Lower leg skin (tissue), 4 donors: ENCODE measurements at regions not wholly inside any gene's neighbourhood (a gene's known extent, or its start where the extent isn't known, plus 50 kb on each side); places are given as distances from the start of the nearest gene placed in this dataset.

ENCODE experiments used
- DNase-seq, 2 donors: peaks; one replicate each; pipeline ENCODE4 v3.0.0-alpha.2; 2019; ENCODE audit warnings: low spot score in 2 of 2
- H3K4me3 ChIP-seq: fragments of 200-600 bp; sonication (generic); 2 replicates; pipeline ENCODE4 v1.5.1; 2017; ENCODE audit warnings: mild to moderate bottlenecking, low read depth; ENCODE audit not compliant: poor library complexity, severe bottlenecking
- POLR2A ChIP-seq, 2 donors: fragments of 450-650 bp; IDR thresholded peaks; one replicate each; pipeline ENCODE4 v1.6.1; 2016 to 2017; ENCODE audit warnings: antibody characterized with exemption in 2 of 2, mild to moderate bottlenecking in 1 of 2, moderate library complexity in 1 of 2
- WGBS, 2 donors: methylation state at CpG; one replicate each; pipeline ENCODE4 v1.1.5; 2018; 5-methylcytosine and 5-hydroxymethylcytosine counted together
- intact Hi-C: fragments of 100-400 bp; cut with DNase I; formaldehyde crosslinking; loops from one replicate; pipeline ENCODE4 v1.15.0; 2023; ENCODE audit warnings: low total_unique reads
- TF ChIP-seq, protein P1 (sequence below), 3 donors: fragments of 450-650 bp; IDR thresholded peaks; one replicate each; pipeline ENCODE4 v1.5.1; 2016; ENCODE audit warnings: antibody characterized with exemption in 3 of 3, mild to moderate bottlenecking in 3 of 3, moderate library complexity in 2 of 3

GRCh38 chr11:36775130-36775529, 177.1 kb upstream of the RAG2 start:
- 39 to 46% methylated on average over 1 of the region's 1 CpG for WGBS, 2 donors
- intact Hi-C loops, result no loop called here

DNA sequence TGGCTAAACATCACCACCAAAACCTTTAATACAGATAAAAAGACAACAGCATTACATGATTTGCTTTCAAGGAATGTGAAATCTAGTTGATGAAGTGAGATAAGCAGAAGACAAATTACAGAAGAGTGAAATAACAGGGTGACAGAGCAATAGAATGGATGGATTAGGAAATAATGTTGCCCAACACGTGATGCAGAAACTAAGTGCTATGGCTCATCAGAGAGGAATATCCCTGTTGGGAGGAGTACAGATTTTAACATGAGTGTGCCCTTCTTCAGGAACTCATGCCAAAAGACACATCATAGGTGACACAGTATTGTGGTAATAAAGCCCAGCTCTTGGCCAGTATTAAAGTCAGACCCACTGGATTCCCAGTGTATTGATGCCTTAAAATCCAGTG, 176.6 kb upstream of the RAG2 start:
- WGBS, 2 donors, result 24 to 38% methylated on average over 1 of the region's 1 CpG
- intact Hi-C loops, result no loop called here

More at GRCh38 chr11:36775130-36775529, 177.1 kb upstream of the RAG2 start:
- TF ChIP-seq, protein P1, sequence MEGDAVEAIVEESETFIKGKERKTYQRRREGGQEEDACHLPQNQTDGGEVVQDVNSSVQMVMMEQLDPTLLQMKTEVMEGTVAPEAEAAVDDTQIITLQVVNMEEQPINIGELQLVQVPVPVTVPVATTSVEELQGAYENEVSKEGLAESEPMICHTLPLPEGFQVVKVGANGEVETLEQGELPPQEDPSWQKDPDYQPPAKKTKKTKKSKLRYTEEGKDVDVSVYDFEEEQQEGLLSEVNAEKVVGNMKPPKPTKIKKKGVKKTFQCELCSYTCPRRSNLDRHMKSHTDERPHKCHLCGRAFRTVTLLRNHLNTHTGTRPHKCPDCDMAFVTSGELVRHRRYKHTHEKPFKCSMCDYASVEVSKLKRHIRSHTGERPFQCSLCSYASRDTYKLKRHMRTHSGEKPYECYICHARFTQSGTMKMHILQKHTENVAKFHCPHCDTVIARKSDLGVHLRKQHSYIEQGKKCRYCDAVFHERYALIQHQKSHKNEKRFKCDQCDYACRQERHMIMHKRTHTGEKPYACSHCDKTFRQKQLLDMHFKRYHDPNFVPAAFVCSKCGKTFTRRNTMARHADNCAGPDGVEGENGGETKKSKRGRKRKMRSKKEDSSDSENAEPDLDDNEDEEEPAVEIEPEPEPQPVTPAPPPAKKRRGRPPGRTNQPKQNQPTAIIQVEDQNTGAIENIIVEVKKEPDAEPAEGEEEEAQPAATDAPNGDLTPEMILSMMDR (IDR thresholded peaks at IDR 0.05), result no peak
- TF ChIP-seq POLR2A (IDR thresholded peaks at IDR 0.05), result no peak
- DNase-seq, result no peak
- H3K4me3 ChIP-seq, result no peak overlapping the region

DNA sequence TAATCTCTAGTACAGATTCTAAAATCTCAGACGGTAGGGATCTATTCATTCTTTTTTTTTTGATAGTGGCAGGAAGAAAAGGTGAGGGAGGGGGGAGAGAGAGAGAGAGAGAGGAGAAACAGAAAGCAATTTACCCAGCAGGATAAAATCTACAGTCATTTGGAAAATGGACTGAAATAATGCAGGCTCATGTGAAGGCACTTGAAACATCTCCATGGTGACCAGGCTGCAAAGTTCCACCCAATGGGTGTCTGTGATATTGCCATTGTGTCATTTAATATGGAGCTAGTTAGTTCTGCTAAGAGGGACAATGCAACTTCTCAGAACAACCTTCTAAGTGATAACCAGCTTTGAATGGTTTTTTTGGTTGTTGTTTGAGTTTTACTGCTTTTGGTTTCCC, 165.2 kb upstream of the RAG2 start:
- DNase-seq, result no peak
- 31 to 57% methylated on average over 1 of the region's 1 CpG for WGBS, 2 donors

More for the DNA sequence above, 176.6 kb upstream of the RAG2 start:
- TF ChIP-seq, protein P1 (IDR thresholded peaks at IDR 0.05), result no peak
- TF ChIP-seq POLR2A (IDR thresholded peaks at IDR 0.05), result no peak
- no peak for DNase-seq
- H3K4me3 ChIP-seq, result no peak overlapping the region

GRCh38 chr11:36757075-36757474, 159.0 kb upstream of the RAG2 start:
- TF ChIP-seq, protein P1 (IDR thresholded peaks at IDR 0.05), result no peak
- TF ChIP-seq POLR2A (IDR thresholded peaks at IDR 0.05), result no peak
- intact Hi-C loops, result no loop called here
- DNase-seq, result no peak
- no peak overlapping the region for H3K4me3 ChIP-seq

More for the DNA sequence above, 165.2 kb upstream of the RAG2 start:
- intact Hi-C loops, result no loop called here
- TF ChIP-seq POLR2A (IDR thresholded peaks at IDR 0.05), result no peak
- TF ChIP-seq, protein P1 (IDR thresholded peaks at IDR 0.05), result no peak
- no peak overlapping the region for H3K4me3 ChIP-seq

DNA sequence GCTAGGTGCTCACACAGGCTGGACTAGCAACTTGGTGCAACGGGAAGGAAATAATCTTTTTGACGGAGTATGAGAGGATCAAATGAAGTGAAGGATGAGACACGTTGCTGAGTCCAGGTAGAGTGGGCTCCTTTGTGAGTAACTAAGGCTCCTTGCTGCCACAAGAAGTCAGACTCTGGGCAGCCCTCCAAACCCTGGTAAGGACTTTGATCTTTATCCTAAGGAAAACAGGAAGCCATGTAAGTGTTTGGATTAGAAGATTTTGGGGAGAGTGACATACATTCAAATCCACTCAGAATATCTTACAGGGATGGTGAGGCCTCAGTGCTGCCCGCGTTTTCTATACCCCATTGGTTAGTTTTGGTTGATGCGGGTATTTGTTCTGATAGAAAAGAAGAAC, 155.9 kb upstream of the RAG2 start:
- no peak overlapping the region for H3K4me3 ChIP-seq
- 73 to 75% methylated on average over 6 of the region's 6 CpGs for WGBS, 2 donors
- no peak for TF ChIP-seq POLR2A (IDR thresholded peaks at IDR 0.05)
- TF ChIP-seq, protein P1 (IDR thresholded peaks at IDR 0.05), result no peak
- no peak for DNase-seq
- intact Hi-C loops, result no loop called here

- DNase-seq, result no peak
- intact Hi-C loops, result no loop called here
- TF ChIP-seq POLR2A (IDR thresholded peaks at IDR 0.05), result no peak
- TF ChIP-seq, protein P1 (IDR thresholded peaks at IDR 0.05), result no peak
- H3K4me3 ChIP-seq, result no peak overlapping the region
- 68 to 71% methylated on average over 3 of the region's 3 CpGs for WGBS, 2 donors
These were observed 154.0 kb upstream of the RAG2 start for GRCh38 chr11:36751996-36752395.
